Upper lobe of left lung (tissue), 6 donors: ENCODE measurements at regions not wholly inside any gene's neighbourhood (a gene's known extent, or its start where the extent isn't known, plus 50 kb on each side); places are given as distances from the start of the nearest gene placed in this dataset.

ENCODE experiments used
- ATAC-seq, 2 donors: fragments of 200-7000 bp; cut with Tn5 transposase; one replicate each; pipeline ENCODE4 v1.9.1; 2022; ENCODE audit warnings: mild to moderate bottlenecking in 2 of 2, moderate library complexity in 2 of 2; ENCODE audit not compliant: low FRiP score in 2 of 2
- DNase-seq, 2 donors: peaks; one replicate each; pipeline ENCODE4 v3.0.0-alpha.2; 2019 to 2020
- H3K27ac ChIP-seq, 4 donors: fragments of 200-600 bp; sonication (generic); one replicate each; pipeline ENCODE4 v1.5.1; 2016 to 2019
- H3K27me3 ChIP-seq, 4 donors: fragments of 200-600 bp; sonication (generic); one replicate each; pipeline ENCODE4 v1.5.1; 2017 to 2019
- H3K36me3 ChIP-seq, 4 donors: fragments of 200-600 bp; sonication (generic); one replicate each; pipeline ENCODE4 v1.5.1; 2016 to 2019
- H3K4me1 ChIP-seq, 4 donors: fragments of 200-600 bp; sonication (generic); one replicate each; pipeline ENCODE4 v1.5.1; 2018 to 2019
- H3K4me3 ChIP-seq, 4 donors: fragments of 200-600 bp; sonication (generic); one replicate each; pipeline ENCODE4 v1.5.1; 2017 to 2019; ENCODE audit warnings: mild to moderate bottlenecking in 2 of 4, moderate library complexity in 1 of 4
- H3K9me3 ChIP-seq, 4 donors: fragments of 200-600 bp; sonication (generic); one replicate each; pipeline ENCODE4 v1.5.1; 2018 to 2019
- CTCF ChIP-seq, 6 experiments: fragments of 450-650 bp in 4 of 6; fragments of 200-600 bp in 2 of 6; sonication (generic) in 2 of 6; IDR thresholded peaks; one replicate each; pipeline ENCODE4 v1.5.1; 2016 to 2019; ENCODE audit warnings: antibody characterized with exemption in 6 of 6
- EP300 ChIP-seq, 4 donors: sonication (generic); formaldehyde crosslinking; IDR thresholded peaks; one replicate each; pipeline ENCODE4 v1.5.1; 2017; ENCODE audit warnings: antibody characterized with exemption in 4 of 4, control low read depth in 2 of 4
- POLR2A ChIP-seq, 4 donors: fragments of 450-650 bp; IDR thresholded peaks; one replicate each; pipeline ENCODE4 v1.5.1; 2016 to 2017; ENCODE audit warnings: antibody characterized with exemption in 4 of 4, mild to moderate bottlenecking in 2 of 4
- POLR2AphosphoS5 ChIP-seq, 2 donors: sonication (generic); formaldehyde crosslinking; IDR thresholded peaks; one replicate each; pipeline ENCODE4 v1.5.1; 2017; ENCODE audit warnings: antibody characterized with exemption in 2 of 2
- WGBS, 2 donors: methylation state at CpG; one replicate each; pipeline ENCODE4 v1.1.5; 2017 to 2018; 5-methylcytosine and 5-hydroxymethylcytosine counted together
- donor health status: DM: no; HTN: no; CAD: no; lungs with moderate emphysema.
- donor health status: DM: no; HTN: yes; CAD: no; lungs with severe emphysema.

GRCh38 chr13:73608157-73608516, 526.1 kb downstream of the KLF12 start:
- Histone ChIP-seq H3K36me3 (no peaks in the 10 kb centered on the region), H3K27me3 (no peaks in the 10 kb centered on the region), H3K4me3 (no peak overlapping the region), H3K27ac (peak overlapping the region in 3 of 4 donors; percentile 15 to 68 (median 58)), H3K9me3 (no peaks in the 10 kb centered on the region), H3K4me1 (peaks cover 0 to 11% (median 2%) of the 10 kb centered on the region in 4 donors)
- TF ChIP-seq POLR2A (IDR thresholded peaks at IDR 0.05), result no peak
- TF ChIP-seq EP300 (IDR thresholded peaks at IDR 0.05), result no peak
- no peak for TF ChIP-seq CTCF (IDR thresholded peaks at IDR 0.05)
- no peak for TF ChIP-seq POLR2AphosphoS5 (IDR thresholded peaks at IDR 0.05)
- ATAC-seq (no peak), DNase-seq (no peak)
- whole genome bisulfite sequencing, 2 donors, result 60 to 64% methylated on average over 2 of the region's 2 CpGs

GRCh38 chr13:73607489-73608156, 526.6 kb downstream of the KLF12 start:
- Histone ChIP-seq H3K9me3 (no peaks in the 10 kb centered on the region), H3K36me3 (no peaks in the 10 kb centered on the region), H3K27me3 (no peaks in the 10 kb centered on the region), H3K4me1 (peaks cover 0 to 11% (median 2%) of the 10 kb centered on the region in 4 donors), H3K4me3 (no peak overlapping the region), H3K27ac (peak overlapping the region in 3 of 4 donors; percentile 18 to 68 (median 58))
- no peak for DNase-seq
- TF ChIP-seq POLR2A (IDR thresholded peaks at IDR 0.05) (no peak), EP300 (IDR thresholded peaks at IDR 0.05) (no peak), POLR2AphosphoS5 (IDR thresholded peaks at IDR 0.05) (no peak), CTCF (IDR thresholded peaks at IDR 0.05) (no peak)
- 55 to 62% methylated on average over 6 of the region's 6 CpGs for WGBS, 2 donors
- no peak for ATAC-seq

- no peak for DNase-seq
- H3K27ac ChIP-seq, result no peak overlapping the region
- H3K9me3 ChIP-seq, result no peaks in the 10 kb centered on the region
- peaks cover 0 to 7% (median 2%) of the 10 kb centered on the region in 4 donors for H3K4me1 ChIP-seq
- no peak overlapping the region for H3K4me3 ChIP-seq
- TF ChIP-seq POLR2AphosphoS5 (IDR thresholded peaks at IDR 0.05), result no peak
- no peak for TF ChIP-seq POLR2A (IDR thresholded peaks at IDR 0.05)
- no peak for TF ChIP-seq CTCF (IDR thresholded peaks at IDR 0.05)
- no peak for TF ChIP-seq EP300 (IDR thresholded peaks at IDR 0.05)
- H3K36me3 ChIP-seq, result no peaks in the 10 kb centered on the region
- no peak for ATAC-seq
- WGBS, 2 donors, result 83 to 86% methylated on average over 1 of the region's 1 CpG
- no peaks in the 10 kb centered on the region for H3K27me3 ChIP-seq
Measured at GRCh38 chr13:73603646-73604045, 530.6 kb downstream of the KLF12 start.

- Histone ChIP-seq H3K27me3 (no peaks in the 10 kb centered on the region), H3K4me3 (no peak overlapping the region), H3K27ac (no peak overlapping the region), H3K4me1 (peaks cover 0 to 4% (median 2%) of the 10 kb centered on the region in 4 donors), H3K9me3 (no peaks in the 10 kb centered on the region), H3K36me3 (no peaks in the 10 kb centered on the region)
- WGBS, 2 donors, result 87 to 88% methylated on average over 5 of the region's 5 CpGs
- DNase-seq (no peak), ATAC-seq (no peak)
- TF ChIP-seq POLR2A (IDR thresholded peaks at IDR 0.05) (no peak), POLR2AphosphoS5 (IDR thresholded peaks at IDR 0.05) (no peak), CTCF (IDR thresholded peaks at IDR 0.05) (no peak), EP300 (IDR thresholded peaks at IDR 0.05) (no peak)
Measured at GRCh38 chr13:73602295-73602694, 531.9 kb downstream of the KLF12 start.

- WGBS, 2 donors, result 83 to 90% methylated on average over 1 of the region's 1 CpG
- H3K36me3 ChIP-seq, result no peaks in the 10 kb centered on the region
- H3K4me1 ChIP-seq, result no peaks in the 10 kb centered on the region
- ATAC-seq (no peak), DNase-seq (no peak)
- no peak overlapping the region for H3K27ac ChIP-seq
- H3K27me3 ChIP-seq, result no peaks in the 10 kb centered on the region
- no peak overlapping the region for H3K4me3 ChIP-seq
- no peak for TF ChIP-seq POLR2AphosphoS5 (IDR thresholded peaks at IDR 0.05)
- TF ChIP-seq CTCF (IDR thresholded peaks at IDR 0.05), result no peak
- no peak for TF ChIP-seq EP300 (IDR thresholded peaks at IDR 0.05)
- no peak for TF ChIP-seq POLR2A (IDR thresholded peaks at IDR 0.05)
- no peaks in the 10 kb centered on the region for H3K9me3 ChIP-seq
Measured at GRCh38 chr13:73601708-73602107, 532.5 kb downstream of the KLF12 start.
